Epithelial cell of esophagus (primary cell): ENCODE measurements at regions not wholly inside any gene's neighbourhood (a gene's known extent, or its start where the extent isn't known, plus 50 kb on each side); places are given as distances from the start of the nearest gene placed in this dataset.

Experiments
- DNase-seq: peaks from one replicate; pipeline ENCODE4 v3.0.0; 2010; ENCODE audit warnings: low read depth
- H3K4me3 ChIP-seq: 2 replicates; pipeline ENCODE4 v1.5.1; 2011; ENCODE audit warnings: mild to moderate bottlenecking, low read length, control low read depth
- CTCF ChIP-seq: IDR thresholded peaks from 2 replicates; pipeline ENCODE4 v1.5.1; 2011; ENCODE audit warnings: low read depth, mild to moderate bottlenecking, low read length, control low read depth, inconsistent platforms; ENCODE audit not compliant: insufficient read depth; ENCODE audit errors: missing control alignments

DNA sequence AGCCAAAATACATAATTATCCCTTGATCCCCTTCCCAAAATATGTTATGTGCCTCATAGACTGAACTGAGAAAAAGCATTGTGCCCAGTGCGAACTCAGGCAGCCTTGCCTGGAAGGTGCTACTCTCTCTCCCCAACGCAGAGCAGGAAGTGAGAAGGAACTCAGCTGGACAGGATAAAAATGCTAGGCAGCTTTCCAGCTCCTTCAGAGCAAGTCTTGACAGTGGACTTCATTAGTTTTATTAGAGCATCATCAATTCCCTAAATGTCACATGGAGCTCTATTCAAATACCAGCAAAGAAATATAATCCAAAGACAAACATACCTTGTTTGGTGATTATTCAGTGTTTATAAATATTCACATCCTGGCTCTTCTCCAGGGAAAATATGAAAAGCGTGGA, 202.4 kb downstream of the RFC3 start:
- no peak for TF ChIP-seq CTCF
- H3K4me3 ChIP-seq: no peak overlapping the region
- DNase-seq: peak; percentile 79

DNA sequence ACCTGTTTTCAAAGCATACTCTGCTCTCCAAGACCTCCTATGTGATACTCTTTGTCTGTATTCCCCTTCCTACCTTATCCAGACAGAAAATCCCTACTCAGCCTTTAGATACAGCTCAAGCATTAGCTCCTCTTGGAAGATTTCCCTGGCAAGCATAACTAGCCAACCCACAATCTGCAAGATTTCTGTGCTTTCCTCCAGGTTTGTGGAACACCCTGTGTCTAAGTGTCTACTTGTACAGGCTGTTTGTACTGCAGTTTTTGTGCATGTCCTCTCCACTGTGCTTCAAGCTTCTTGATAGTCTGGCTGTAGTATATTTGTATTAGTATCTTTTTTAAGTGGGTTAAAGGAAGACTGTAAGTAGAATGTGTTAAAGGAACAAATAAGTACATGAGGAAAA, 203.7 kb downstream of the RFC3 start:
- no peak for TF ChIP-seq CTCF
- H3K4me3 ChIP-seq: no peak overlapping the region
- no peak for DNase-seq

- no peak overlapping the region for H3K4me3 ChIP-seq
- peak; percentile 53 for DNase-seq
- TF ChIP-seq CTCF: no peak
Observed at GRCh38 chr13:34025746-34026145, 207.8 kb downstream of the RFC3 start.

GRCh38 chr13:34026308-34026707, 208.4 kb downstream of the RFC3 start:
- H3K4me3 ChIP-seq: no peak overlapping the region
- TF ChIP-seq CTCF: no peak
- DNase-seq: no peak

GRCh38 chr13:34028496-34029442, 210.8 kb downstream of the RFC3 start:
- no peak for DNase-seq
- H3K4me3 ChIP-seq: no peak overlapping the region
- TF ChIP-seq CTCF: no peak

GRCh38 chr13:34030782-34031181, 212.8 kb downstream of the RFC3 start:
- no peak for TF ChIP-seq CTCF
- peak; percentile 25 for DNase-seq

GRCh38 chr13:34031610-34032009, 213.7 kb downstream of the RFC3 start:
- no peak for TF ChIP-seq CTCF
- no peak overlapping the region for H3K4me3 ChIP-seq
- DNase-seq: no peak

More at GRCh38 chr13:34030782-34031181, 212.8 kb downstream of the RFC3 start:
- no peak overlapping the region for H3K4me3 ChIP-seq
